K562 (cell line): ENCODE measurements at regions not wholly inside any gene's neighbourhood (a gene's known extent, or its start where the extent isn't known, plus 50 kb on each side); places are given as distances from the start of the nearest gene placed in this dataset.

Source experiments
- ATAC-seq: fragments of 200-7000 bp; cut with Tn5 transposase; 3 replicates; pipeline ENCODE4 v1.9.1; 2020; ENCODE audit warnings: moderate library complexity
- BruUV-seq: library from RNA; stranded (reverse); fragments of 400-500 nt; replicated peaks from 2 replicates; lab custom pipeline; 2021; lab: Mats Ljungman, UMichigan
- CTCF ChIA-PET: fragments of 300-600 bp; formaldehyde crosslinking; extraction: SDS; loops from one replicate; lab custom pipeline; 2021; ENCODE audit warnings: low intra/inter-chr PET ratio; lab: Yijun Ruan, JAX
- POLR2A ChIA-PET: fragments of 300-600, 350-650 bp; sonication (Branson Sonifier 250); formaldehyde crosslinking; extraction: SDS; loops from one replicate; lab custom pipeline; 2021; ENCODE audit warnings: antibody characterized with exemption, inconsistent platforms; lab: Yijun Ruan, JAX
- DNase-seq, 4 experiments: peaks; one replicate each; pipeline versions ENCODE4 v3.0.0 to v3.0.0-alpha.2; 2011 to 2018; ENCODE audit warnings: low spot score in 3 of 4, mixed read lengths in 3 of 4; ENCODE audit errors: extremely low read depth in 1 of 4
- FAIRE-seq: peaks from 2 replicates; lab custom pipeline; 2011; peaks lifted over from hg19 to GRCh38; lab: Jason Lieb, UNC
- H2AFZ ChIP-seq: 2 replicates; pipeline ENCODE4 v1.6.0; 2011; ENCODE audit warnings: low read depth, low read length, control low read depth, inconsistent platforms
- H3K27ac ChIP-seq: fragments of 200-600 bp; 3 replicates; pipeline ENCODE4 v1.8.0; 2011; ENCODE audit warnings: low read depth, mild to moderate bottlenecking, control low read depth, inconsistent platforms, low read length, moderate library complexity, mixed read lengths; ENCODE audit errors: extremely low read depth
- H3K27me3 ChIP-seq, 2 experiments: fragments of 300-600 bp in 1 of 2; 2 replicates in 1 of 2; 3 replicates in 1 of 2; pipeline versions ENCODE4 v1.6.0 to v1.8.0; 2011; ENCODE audit warnings: inconsistent platforms in 2 of 2, low read length in 2 of 2, mild to moderate bottlenecking in 1 of 2, mixed read lengths in 1 of 2, moderate library complexity in 1 of 2; ENCODE audit not compliant: control insufficient read depth in 2 of 2, insufficient read depth in 2 of 2
- H3K36me3 ChIP-seq: fragments of 300-600 bp; 3 replicates; pipeline ENCODE4 v1.8.0; 2011; ENCODE audit warnings: mild to moderate bottlenecking, low read length, inconsistent platforms; ENCODE audit not compliant: control insufficient read depth, insufficient read depth
- H3K4me1 ChIP-seq, 2 experiments: fragments of 200-600 bp in 1 of 2; replicated peaks in 1 of 2; 2 replicates in 1 of 2; 3 replicates in 1 of 2; pipeline versions ENCODE4 v1.5.1 to v1.8.0; 2011; ENCODE audit warnings: inconsistent platforms in 2 of 2, low read length in 2 of 2, mild to moderate bottlenecking in 1 of 2, mixed read lengths in 1 of 2, moderate library complexity in 1 of 2; ENCODE audit not compliant: control insufficient read depth in 2 of 2, insufficient read depth in 2 of 2
- H3K4me2 ChIP-seq: 2 replicates; pipeline ENCODE4 v1.6.1; 2011; ENCODE audit warnings: low read length, control low read depth, inconsistent platforms, mixed read lengths; ENCODE audit not compliant: insufficient read depth
- H3K4me3 ChIP-seq: fragments of 200-600 bp; sonication (generic), shearing (Covaris generic); 2 replicates; pipeline ENCODE4 v1.5.1; 2016; ENCODE audit warnings: control low read depth, inconsistent platforms
- H3K79me2 ChIP-seq: fragments of 200-600 bp; 3 replicates; pipeline ENCODE4 v1.8.0; 2011; ENCODE audit warnings: low read length, inconsistent platforms; ENCODE audit not compliant: control insufficient read depth, insufficient read depth
- H3K9ac ChIP-seq, 2 experiments: 2 replicates each; pipeline versions ENCODE4 v1.6.0 to v1.6.1; 2011; ENCODE audit warnings: low read depth in 2 of 2, low read length in 2 of 2, control low read depth in 1 of 2, inconsistent platforms in 1 of 2, mild to moderate bottlenecking in 1 of 2, mixed read lengths in 1 of 2; ENCODE audit not compliant: insufficient read depth in 1 of 2
- H3K9me1 ChIP-seq: one replicate; pipeline ENCODE4 v1.6.0; 2011; ENCODE audit warnings: inconsistent platforms, mild to moderate bottlenecking, low read length, moderate library complexity; ENCODE audit not compliant: control insufficient read depth, insufficient read depth
- H3K9me3 ChIP-seq: replicated peaks from 2 replicates; pipeline ENCODE4 v1.5.1; 2011; ENCODE audit warnings: low read depth, low read length, inconsistent platforms; ENCODE audit not compliant: control insufficient read depth, insufficient read depth
- H4K20me1 ChIP-seq: replicated peaks from 2 replicates; pipeline ENCODE4 v1.6.1; 2011; ENCODE audit warnings: low read length, inconsistent platforms, mixed read lengths; ENCODE audit not compliant: control insufficient read depth, insufficient read depth
- CC2D1A ChIP-seq: fragments of 450-650 bp; IDR thresholded peaks from 2 replicates; pipeline ENCODE4 v1.6.1; 2017; ENCODE audit warnings: mild to moderate bottlenecking
- E2F6 ChIP-seq, 2 experiments: IDR thresholded peaks; 2 replicates each; pipeline ENCODE4 v1.6.1; 2011; ENCODE audit warnings: borderline replicate concordance in 1 of 2, control low read depth in 1 of 2, low read depth in 1 of 2, low read length in 1 of 2, mild to moderate bottlenecking in 1 of 2, mixed read lengths in 1 of 2, moderate library complexity in 1 of 2; ENCODE audit not compliant: insufficient read depth in 1 of 2, insufficient read length in 1 of 2, poor library complexity in 1 of 2, severe bottlenecking in 1 of 2; ENCODE audit errors: extremely low read depth in 1 of 2
- HNRNPK ChIP-seq: fragments of 200-400 bp; formaldehyde crosslinking; IDR thresholded peaks from one replicate; pipeline ENCODE4 v1.6.1; 2018; ENCODE audit warnings: mild to moderate bottlenecking, low read depth, low read length; ENCODE audit not compliant: poor library complexity, severe bottlenecking
- ZEB2 ChIP-seq: fragments of 450-650 bp; IDR thresholded peaks from 2 replicates; pipeline ENCODE4 v1.6.1; 2016
- ZNF354B ChIP-seq: fragments of 250-450 bp; sonication (Bioruptor Pico); IDR thresholded peaks from 2 replicates; pipeline ENCODE4 v1.4.0; 2020
- ZNF764 ChIP-seq: fragments of 250-450 bp; sonication (Bioruptor Pico); IDR thresholded peaks from 2 replicates; pipeline ENCODE4 v1.4.0; 2020; ENCODE audit warnings: low read depth, mild to moderate bottlenecking, moderate library complexity
- ZNF830 ChIP-seq: fragments of 250-450 bp; sonication (Bioruptor Pico); IDR thresholded peaks from 2 replicates; pipeline ENCODE4 v1.5.0; 2021; ENCODE audit warnings: mild to moderate bottlenecking
- WGBS: fragments of 100-300 bp; shearing (Covaris generic); methylation state at CpG from one replicate; pipeline ENCODE4 v1.1.6; 2016; ENCODE audit warnings: low coverage, mixed read lengths; ENCODE audit not compliant: insufficient coverage; ENCODE audit errors: missing lambda C conversion rate; 5-methylcytosine and 5-hydroxymethylcytosine counted together
- in situ Hi-C: fragments of 300-500 bp; cut with MboI; formaldehyde crosslinking; loops from 4 replicates; pipeline ENCODE4 v1.15.0; 2018; ENCODE audit warnings: inconsistent platforms, mixed read lengths
- intact Hi-C: fragments of 100-400 bp; cut with micrococcal nuclease; formaldehyde crosslinking; loops from 2 replicates; pipeline ENCODE4 v1.14.2; 2022

- Histone ChIP-seq H3K27ac (no peak overlapping the region), H3K79me2 (no peaks in the 10 kb centered on the region), H4K20me1 (no peaks in the 10 kb centered on the region), H3K27me3 (no peaks in the 10 kb centered on the region), H2AFZ (no peak overlapping the region), H3K9ac (no peak overlapping the region), H3K36me3 (no peaks in the 10 kb centered on the region), H3K4me2 (no peak overlapping the region), H3K9me1 (no peaks in the 10 kb centered on the region), H3K4me1 (peaks cover 0 to 4% of the 10 kb centered on the region in 2 experiments; a peak in 2 of 5 replicates), H3K4me3 (no peak overlapping the region), H3K9me3 (no peaks in the 10 kb centered on the region)
- intact Hi-C loops, result no loop called here
- DNase-seq (no peak), ATAC-seq (no peak), FAIRE-seq (no peak)
- ChIA-PET CTCF (interaction anchor here (0.6 kb wide), 1 partner anchor 35 kb away, joined by 3 read pairs; no protein-coding TSS in a partner anchor), POLR2A (interaction anchor here (0.6 to 1.1 kb wide), 2 partner anchors 14 to 309 kb away, joined by 3 read pairs; no protein-coding TSS in a partner anchor)
- TF ChIP-seq ZEB2, result no peak
- TF ChIP-seq E2F6 (IDR thresholded peaks at IDR 0.05; ENCODE audit: borderline replicate concordance in 1 of 2, extremely low read depth in 1 of 2, insufficient read depth in 1 of 2, insufficient read length in 1 of 2, low read depth in 1 of 2, low read length in 1 of 2, poor library complexity in 1 of 2, severe bottlenecking in 1 of 2), result no peak
- TF ChIP-seq ZNF830 (CRISPR knock-in tag), result no peak
- no peak for TF ChIP-seq CC2D1A
- no peak for TF ChIP-seq HNRNPK
- no peak for TF ChIP-seq ZNF354B (CRISPR knock-in tag)
- TF ChIP-seq ZNF764 (CRISPR knock-in tag), result no peak
- in situ Hi-C loops, result no loop called here
- 31% methylated on average over 5 of the region's 8 CpGs for WGBS
- no TSS peak for BruUV-seq
Observed at GRCh38 chr3:71994203-71994602, 209.3 kb upstream of the PROK2 start.
